Activated B cell treated with CpG ODN at 0.5 μM for 24 hours (primary cell): ENCODE measurements at regions not wholly inside any gene's neighbourhood (a gene's known extent, or its start where the extent isn't known, plus 50 kb on each side); places are given as distances from the start of the nearest gene placed in this dataset.

ENCODE experiments used
- ATAC-seq: fragments of 200-7000 bp; cut with Tn5 transposase; one replicate; pipeline ENCODE4 v1.10.0; 2021; ENCODE audit warnings: low read depth, mild to moderate bottlenecking, moderate library complexity
- CTCF ChIA-PET: fragments of 350-600 bp; sonication (Branson Sonifier 250); formaldehyde crosslinking; loops from one replicate; lab custom pipeline; 2021; ENCODE audit warnings: antibody characterized with exemption; lab: Charles Lee
- POLR2A ChIA-PET: fragments of 350-600 bp; sonication (Branson Sonifier 250); formaldehyde crosslinking; loops from one replicate; lab custom pipeline; 2021; ENCODE audit warnings: antibody characterized with exemption; lab: Charles Lee
- DNase-seq: peaks from one replicate; pipeline ENCODE4 v3.0.0; 2022
- H3K27ac Mint-ChIP-seq: one replicate; pipeline ENCODE4 v1.8.0; 2020; ENCODE audit warnings: mixed read lengths
- H3K27me3 Mint-ChIP-seq: one replicate; pipeline ENCODE4 v1.8.0; 2021; ENCODE audit warnings: mixed read lengths
- H3K36me3 Mint-ChIP-seq: one replicate; pipeline ENCODE4 v1.8.0; 2021; ENCODE audit warnings: low read depth, mixed read lengths
- H3K4me1 Mint-ChIP-seq: one replicate; pipeline ENCODE4 v1.8.0; 2021; ENCODE audit warnings: mixed read lengths
- H3K4me3 Mint-ChIP-seq: one replicate; pipeline ENCODE4 v1.8.0; 2020; ENCODE audit warnings: mild to moderate bottlenecking, mixed read lengths
- H3K9me3 Mint-ChIP-seq: one replicate; pipeline ENCODE4 v1.8.0; 2020; ENCODE audit warnings: mixed read lengths
- intact Hi-C: fragments of 100-400 bp; cut with micrococcal nuclease; formaldehyde crosslinking; loops from one replicate; pipeline ENCODE4 v1.15.1; 2024
- TF ChIP-seq, protein P1 (sequence below): fragments of 200-600 bp; IDR thresholded peaks from one replicate; pipeline ENCODE4 v1.8.0; 2022; ENCODE audit warnings: antibody characterized with exemption, mild to moderate bottlenecking

DNA sequence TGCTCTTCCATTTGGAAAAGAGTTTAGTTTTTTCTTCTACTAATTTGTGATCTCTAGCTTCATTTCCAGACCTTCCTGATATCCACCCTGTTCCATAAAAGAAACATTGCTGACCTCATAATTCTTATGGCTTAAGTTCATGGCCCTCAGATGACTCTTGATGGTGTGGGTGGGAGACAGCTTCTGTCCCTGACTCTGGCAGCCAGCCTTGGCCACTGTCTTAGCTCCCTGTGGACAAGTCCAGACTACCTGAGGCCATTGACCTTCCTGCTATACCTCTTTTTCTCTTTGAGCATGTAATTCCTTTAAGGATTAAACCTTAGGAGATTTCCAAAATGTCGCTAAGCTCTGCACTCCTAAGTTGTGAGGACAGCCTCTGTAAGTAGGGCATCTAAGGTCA is 101.1 kb upstream of the DAP start:
- no peak overlapping the region for H3K4me3 Mint-ChIP-seq
- ChIA-PET POLR2A (interaction anchor here (0.5 kb wide), 1 partner anchor 8 kb away, joined by 3 read pairs; no protein-coding TSS in a partner anchor), CTCF (interaction anchor here (0.7 to 1.6 kb wide), 3 partner anchors 9 to 145 kb away, joined by 3 to 4 read pairs (median 3); no protein-coding TSS in a partner anchor)
- no peaks in the 10 kb centered on the region for H3K36me3 Mint-ChIP-seq
- H3K4me1 Mint-ChIP-seq = peaks cover 2% of the 10 kb centered on the region
- DNase-seq (no peak), ATAC-seq (no peak)
- peaks cover 16% of the 10 kb centered on the region for H3K27me3 Mint-ChIP-seq
- no peaks in the 10 kb centered on the region for H3K9me3 Mint-ChIP-seq
- TF ChIP-seq, protein P1, sequence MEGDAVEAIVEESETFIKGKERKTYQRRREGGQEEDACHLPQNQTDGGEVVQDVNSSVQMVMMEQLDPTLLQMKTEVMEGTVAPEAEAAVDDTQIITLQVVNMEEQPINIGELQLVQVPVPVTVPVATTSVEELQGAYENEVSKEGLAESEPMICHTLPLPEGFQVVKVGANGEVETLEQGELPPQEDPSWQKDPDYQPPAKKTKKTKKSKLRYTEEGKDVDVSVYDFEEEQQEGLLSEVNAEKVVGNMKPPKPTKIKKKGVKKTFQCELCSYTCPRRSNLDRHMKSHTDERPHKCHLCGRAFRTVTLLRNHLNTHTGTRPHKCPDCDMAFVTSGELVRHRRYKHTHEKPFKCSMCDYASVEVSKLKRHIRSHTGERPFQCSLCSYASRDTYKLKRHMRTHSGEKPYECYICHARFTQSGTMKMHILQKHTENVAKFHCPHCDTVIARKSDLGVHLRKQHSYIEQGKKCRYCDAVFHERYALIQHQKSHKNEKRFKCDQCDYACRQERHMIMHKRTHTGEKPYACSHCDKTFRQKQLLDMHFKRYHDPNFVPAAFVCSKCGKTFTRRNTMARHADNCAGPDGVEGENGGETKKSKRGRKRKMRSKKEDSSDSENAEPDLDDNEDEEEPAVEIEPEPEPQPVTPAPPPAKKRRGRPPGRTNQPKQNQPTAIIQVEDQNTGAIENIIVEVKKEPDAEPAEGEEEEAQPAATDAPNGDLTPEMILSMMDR = no peak
- no peak overlapping the region for H3K27ac Mint-ChIP-seq
- intact Hi-C loops = loop anchor here (10.0 kb wide), 1 partner anchor 633 kb away; no protein-coding TSS in a partner anchor

DNA sequence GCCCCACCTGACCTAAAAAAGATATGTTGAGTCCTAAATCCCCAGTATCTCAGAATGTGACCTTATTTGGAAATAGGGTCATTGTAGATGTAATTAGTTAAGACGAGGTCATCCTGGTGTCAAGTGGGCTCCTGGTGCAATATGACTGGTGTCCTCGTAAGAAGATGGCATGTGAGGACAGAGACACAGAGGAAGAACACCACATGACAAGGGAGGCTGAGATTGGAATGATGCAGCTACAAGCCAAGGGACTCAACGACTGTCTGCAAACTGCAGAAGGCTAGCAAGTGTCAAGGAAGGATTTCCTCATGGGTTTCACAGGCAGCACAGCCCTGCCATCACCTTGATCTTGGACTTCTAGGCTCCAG is 100.4 kb upstream of the DAP start:
- no peaks in the 10 kb centered on the region for H3K36me3 Mint-ChIP-seq
- intact Hi-C loops = loop anchor here (10.0 kb wide), 1 partner anchor 633 kb away; no protein-coding TSS in a partner anchor

DNA sequence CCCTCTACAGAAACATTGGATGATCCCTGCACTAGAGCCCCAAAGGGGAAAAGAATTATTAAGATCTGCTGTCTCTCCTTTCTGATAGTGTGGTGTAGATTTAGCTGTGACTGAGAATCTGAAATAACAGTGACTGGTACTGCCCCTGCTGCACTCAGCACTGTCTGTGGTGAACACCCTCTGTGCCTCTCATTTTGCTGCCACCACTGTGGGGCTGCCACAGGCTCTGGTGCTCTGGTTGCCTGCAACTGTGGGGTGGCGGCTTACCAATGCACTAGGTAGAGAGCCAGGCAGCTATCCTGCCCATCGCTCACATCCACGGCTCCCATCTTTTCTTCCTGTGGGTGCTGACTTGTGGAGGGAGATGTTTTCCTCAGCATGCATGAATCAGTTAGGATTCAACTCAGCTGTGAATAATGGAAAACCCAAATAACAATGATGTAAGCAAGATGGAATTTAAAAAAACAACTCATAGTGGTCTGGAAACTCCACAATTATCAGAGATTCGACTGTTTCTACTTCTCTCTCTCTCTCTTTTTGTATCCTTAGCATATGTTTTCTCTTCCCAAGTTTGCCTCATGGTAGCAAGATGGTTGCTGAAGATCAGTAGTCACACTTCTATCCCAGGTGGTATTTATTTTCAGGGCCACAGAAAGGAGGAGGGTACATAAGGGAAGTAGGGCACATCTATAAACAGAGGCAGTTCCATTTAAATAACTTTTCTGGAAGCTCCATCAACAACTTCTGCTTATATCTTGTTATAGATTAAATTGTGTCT is 99.8 kb upstream of the DAP start:
- ChIA-PET CTCF (no interaction called here), POLR2A (no interaction called here)
- Mint-ChIP-seq H3K4me3 (no peak overlapping the region), H3K4me1 (peaks cover 2% of the 10 kb centered on the region), H3K27me3 (peaks cover 20% of the 10 kb centered on the region), H3K9me3 (no peaks in the 10 kb centered on the region), H3K36me3 (no peaks in the 10 kb centered on the region), H3K27ac (no peak overlapping the region)
- intact Hi-C loops = loop anchor here (10.0 kb wide), 1 partner anchor 634 kb away; no protein-coding TSS in a partner anchor
- TF ChIP-seq, protein P1 = no peak
- DNase-seq = no peak
- no peak for ATAC-seq

More for the DNA sequence above, 100.4 kb upstream of the DAP start:
- Mint-ChIP-seq H3K4me1 (peaks cover 2% of the 10 kb centered on the region), H3K9me3 (no peaks in the 10 kb centered on the region), H3K27ac (no peak overlapping the region), H3K4me3 (no peak overlapping the region), H3K27me3 (peaks cover 20% of the 10 kb centered on the region)
- CTCF ChIA-PET = interaction anchor here (1.6 kb wide), 1 partner anchor 8 kb away, joined by 4 read pairs; no protein-coding TSS in a partner anchor
- DNase-seq (no peak), ATAC-seq (no peak)
- TF ChIP-seq, protein P1 = no peak
- POLR2A ChIA-PET = interaction anchor here (0.5 kb wide), 1 partner anchor 9 kb away, joined by 3 read pairs; no protein-coding TSS in a partner anchor

DNA sequence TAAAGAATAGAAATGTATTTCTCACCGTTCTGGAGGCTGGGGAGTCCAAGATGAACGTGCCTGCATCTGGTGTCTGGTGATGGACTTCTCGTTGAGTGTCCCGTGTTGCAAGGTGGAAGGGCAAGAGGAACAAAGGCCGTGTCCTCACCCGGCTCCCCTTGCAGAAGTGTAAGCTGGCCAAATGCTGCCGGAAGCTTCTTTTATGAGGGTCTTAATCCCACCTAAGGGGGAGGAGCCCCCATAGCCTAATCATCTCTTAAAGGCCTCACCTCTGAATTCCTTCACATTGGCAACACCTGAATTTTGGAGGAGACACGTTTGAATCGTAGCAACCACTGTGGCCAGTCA is 99.1 kb upstream of the DAP start:
- Mint-ChIP-seq H3K4me3 (no peak overlapping the region), H3K4me1 (peaks cover 2% of the 10 kb centered on the region), H3K9me3 (no peaks in the 10 kb centered on the region), H3K27ac (no peak overlapping the region), H3K36me3 (no peaks in the 10 kb centered on the region), H3K27me3 (peaks cover 20% of the 10 kb centered on the region)
- ATAC-seq (no peak), DNase-seq (no peak)
- TF ChIP-seq, protein P1 = no peak
- intact Hi-C loops = loop anchor here (10.0 kb wide), 1 partner anchor 635 kb away; no protein-coding TSS in a partner anchor
- ChIA-PET CTCF (no interaction called here), POLR2A (no interaction called here)
